Activated CD8-positive, alpha-beta memory T cell treated with anti-CD3 and anti-CD28 coated beads, Interleukin-2, amount 50 U/mL, for 4 hours (primary cell): ENCODE measurements at regions not wholly inside any gene's neighbourhood (a gene's known extent, or its start where the extent isn't known, plus 50 kb on each side); places are given as distances from the start of the nearest gene placed in this dataset.
"Not testable (repeated sequence)": the region's sequence is repeated elsewhere in the genome, so short reads cannot be mapped to it uniquely, and the experiment has no call there.

Experiments used
- DNase-seq: peaks from one replicate; pipeline ENCODE4 v3.0.0-alpha.2; 2020

DNA sequence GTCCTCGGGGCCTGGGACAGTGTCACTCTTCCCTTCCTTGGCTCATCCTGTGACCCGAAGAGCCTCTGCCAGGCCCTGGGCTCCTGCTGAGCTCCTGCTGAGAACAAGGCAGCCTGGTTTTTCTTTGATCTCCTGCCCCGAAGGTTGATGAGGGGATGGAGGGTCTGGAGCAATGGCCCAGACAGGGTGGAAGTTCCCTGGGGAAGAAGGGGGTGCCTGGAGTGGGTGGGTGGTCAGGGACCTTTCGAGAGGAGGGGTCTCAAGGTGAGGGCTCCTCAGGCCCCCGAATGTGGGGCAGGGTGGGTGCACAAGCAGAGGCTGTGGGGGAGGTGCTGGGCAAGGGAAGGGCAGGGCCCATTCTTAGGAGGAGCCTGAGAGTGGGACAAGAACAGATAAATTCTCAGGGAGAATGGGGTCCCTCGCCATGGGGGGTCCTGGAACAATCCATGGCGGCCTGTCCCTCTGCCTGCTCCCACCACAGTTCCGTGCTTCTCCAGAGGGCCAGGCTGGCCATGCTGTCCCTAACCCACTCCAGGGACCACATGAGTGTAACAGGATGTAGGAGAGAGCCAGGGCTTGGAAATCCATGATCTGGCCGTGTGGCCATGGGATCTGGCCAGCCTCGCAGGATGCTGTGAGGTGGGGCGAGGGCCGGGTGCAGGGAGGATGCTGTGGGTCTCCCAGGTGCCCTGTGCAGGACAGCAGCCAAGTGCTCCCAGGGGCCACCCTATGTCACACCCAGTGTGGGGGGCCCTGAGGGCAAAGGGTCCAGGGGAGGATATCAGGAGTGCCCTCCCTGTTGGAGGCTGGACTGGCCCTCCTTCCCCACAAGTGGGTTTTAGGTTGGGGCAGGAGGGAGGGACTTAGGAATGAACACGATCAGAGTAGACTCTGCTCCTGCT lies 128.5 kb upstream of the LPCAT1 start:
- DNase-seq, result no peak

DNA sequence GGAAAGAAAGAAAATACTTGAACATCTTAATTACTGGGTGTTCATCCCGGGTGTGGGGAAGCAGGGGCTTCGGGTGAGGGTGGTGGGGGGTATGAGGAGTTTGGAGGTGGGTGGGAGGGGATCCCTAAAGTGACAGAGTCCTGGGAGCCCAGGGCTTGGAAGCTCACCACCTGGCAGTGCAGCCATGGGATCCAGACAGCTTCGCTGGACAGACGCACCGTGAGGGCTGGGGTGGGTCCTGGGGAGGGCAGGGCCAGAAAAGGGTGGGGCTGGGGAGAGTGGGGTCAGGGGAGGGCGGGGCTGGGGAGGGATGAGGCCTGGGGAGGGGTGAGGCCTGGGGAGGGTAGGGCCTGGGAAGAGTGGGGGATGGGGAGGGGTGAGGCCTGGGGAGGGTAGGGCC lies 127.5 kb upstream of the LPCAT1 start:
- no peak for DNase-seq

DNA sequence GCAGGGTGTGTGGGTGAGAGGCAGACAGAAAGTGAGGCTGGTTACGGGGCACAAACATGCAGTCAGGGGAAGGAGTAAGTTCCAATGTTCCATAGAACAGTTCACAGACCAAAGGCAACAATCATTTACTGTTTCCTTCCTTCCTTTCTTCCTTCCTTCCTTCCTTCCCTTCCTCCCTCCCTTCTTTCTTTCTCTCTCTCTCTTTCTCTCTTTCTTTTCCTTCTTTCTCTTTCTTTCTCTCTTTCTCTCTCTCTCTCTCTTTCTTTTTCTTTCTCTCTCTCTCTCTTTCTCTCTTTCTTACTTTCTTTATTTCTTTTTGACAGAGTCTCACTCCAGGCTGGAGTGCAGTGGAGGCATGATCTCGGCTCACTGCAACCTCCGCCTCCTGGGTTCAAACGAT lies 125.8 kb upstream of the LPCAT1 start:
- no peak for DNase-seq

DNA sequence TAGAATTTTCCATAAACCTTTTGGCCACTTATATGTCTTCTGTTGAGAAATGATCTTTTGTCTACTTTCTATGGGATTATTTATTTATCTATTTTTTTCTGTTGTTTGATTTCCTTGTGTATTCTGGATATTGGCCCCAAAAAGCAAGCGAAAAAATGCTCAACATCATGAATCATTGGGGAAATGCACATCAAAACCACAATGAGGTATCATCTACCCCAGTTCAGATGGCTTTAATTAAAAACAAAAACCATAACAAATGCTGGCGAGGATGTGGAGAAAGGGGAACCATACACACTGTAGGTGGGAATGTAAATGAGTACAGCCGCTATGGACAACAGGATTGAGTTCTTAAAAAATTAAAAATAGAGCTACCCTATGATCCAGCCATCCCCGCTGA lies 125.0 kb upstream of the LPCAT1 start:
- no peak for DNase-seq

DNA sequence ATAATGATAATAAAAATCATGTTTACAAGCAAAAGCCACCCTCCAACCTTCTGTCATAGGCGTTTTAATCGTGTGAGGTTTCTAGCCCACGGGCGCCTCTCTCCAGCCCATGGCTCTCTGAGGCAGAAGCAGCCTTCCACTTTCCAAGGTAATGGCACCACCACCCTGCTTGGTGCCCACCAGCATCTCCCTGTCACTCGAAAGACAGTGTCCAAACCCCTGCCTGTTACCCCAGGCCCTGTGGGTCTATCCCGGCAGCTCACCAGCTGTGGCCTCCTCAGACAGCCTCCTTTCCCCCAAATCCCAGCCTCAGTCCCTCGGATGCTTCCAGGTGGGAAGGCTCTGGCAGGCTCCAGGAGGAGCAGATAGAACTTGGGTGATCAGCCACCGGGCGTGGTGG lies 123.8 kb upstream of the LPCAT1 start:
- no peak for DNase-seq

DNA sequence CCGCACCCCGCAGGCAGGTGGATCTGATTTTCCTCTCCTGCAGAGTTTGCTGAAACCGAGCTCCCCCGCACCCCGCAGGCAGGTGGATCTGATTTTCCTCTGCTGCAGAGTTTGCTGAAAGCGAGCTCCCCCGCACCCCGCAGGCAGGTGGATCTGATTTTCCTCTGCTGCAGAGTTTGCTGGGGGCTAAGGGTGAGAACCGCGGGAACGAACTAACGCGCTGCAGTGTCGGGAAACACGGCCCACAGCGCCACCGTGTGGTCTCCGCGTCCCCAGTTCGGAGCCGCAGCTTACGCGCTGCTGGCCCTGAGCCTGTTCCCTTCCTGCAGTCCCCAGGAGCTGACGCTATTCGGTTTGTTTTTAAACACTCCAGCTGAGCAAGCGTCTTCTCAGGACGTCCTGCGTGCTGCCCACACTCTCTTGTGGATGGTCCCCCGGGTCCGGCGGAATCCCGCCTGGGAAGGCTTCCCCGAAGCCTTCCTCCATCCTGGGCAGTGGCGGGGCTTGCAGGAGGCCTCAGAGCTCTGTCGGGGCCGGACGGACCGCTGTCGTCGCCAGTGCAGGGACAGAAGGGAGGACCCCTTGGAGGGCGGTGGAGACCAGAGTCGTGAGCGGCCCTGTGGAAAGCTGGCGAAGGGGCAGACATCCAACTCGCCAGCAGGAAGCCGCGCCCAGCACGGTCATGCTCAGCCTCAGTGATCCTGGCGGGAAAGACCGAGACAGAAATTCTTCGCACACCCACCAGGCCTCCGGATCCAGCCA lies 121.2 kb upstream of the LPCAT1 start:
- peak; percentile 83 for DNase-seq

DNA sequence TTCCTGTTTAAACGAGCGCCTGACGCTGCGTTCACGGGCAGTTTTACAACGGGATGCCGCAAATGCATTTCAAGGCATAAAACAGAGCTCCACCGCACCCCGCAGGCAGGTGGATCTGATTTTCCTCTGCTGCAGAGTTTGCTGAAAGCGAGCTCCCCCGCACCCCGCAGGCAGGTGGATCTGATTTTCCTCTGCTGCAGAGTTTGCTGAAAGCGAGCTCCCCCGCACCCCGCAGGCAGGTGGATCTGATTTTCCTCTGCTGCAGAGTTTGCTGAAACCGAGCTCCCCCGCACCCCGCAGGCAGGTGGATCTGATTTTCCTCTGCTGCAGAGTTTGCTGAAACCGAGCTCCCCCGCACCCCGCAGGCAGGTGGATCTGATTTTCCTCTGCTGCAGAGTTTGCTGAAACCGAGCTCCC lies 120.6 kb upstream of the LPCAT1 start:
- not testable (repeated sequence) for DNase-seq

DNA sequence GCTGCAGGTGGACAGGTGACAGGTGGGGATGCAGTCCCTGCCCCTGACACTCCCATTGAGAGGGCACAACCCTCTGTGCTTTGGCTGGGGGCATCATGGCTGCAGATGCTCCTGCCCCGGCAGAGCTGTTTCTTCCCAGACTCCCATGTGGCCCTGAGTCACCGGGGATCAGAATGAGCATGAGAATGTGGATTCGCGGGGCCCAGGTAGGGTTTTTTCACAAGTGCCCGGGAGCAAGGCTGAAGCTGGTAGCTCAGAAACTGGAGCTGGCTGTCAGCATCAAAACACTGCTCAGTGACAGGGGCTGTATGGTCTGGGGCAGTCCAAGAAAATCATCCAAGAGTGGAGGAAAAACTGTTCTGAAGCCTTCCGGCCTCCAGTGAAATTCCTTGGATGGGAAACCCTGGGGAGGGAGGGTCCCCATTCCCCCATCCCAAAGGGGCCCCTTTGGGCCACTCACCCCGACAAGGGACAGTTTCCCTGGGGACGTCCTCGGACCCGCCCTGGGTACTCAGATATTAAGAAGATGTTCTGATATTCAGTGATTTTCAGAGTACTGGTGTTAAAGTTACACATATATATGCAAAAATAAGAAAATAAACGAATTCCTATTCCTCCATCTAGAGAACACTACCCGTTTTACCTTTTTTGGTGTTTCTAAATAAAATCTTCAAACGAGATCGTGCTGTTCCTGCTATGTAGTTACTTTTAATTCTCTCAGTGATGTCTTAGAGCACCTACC lies 120.1 kb upstream of the LPCAT1 start:
- DNase-seq, result no peak

DNA sequence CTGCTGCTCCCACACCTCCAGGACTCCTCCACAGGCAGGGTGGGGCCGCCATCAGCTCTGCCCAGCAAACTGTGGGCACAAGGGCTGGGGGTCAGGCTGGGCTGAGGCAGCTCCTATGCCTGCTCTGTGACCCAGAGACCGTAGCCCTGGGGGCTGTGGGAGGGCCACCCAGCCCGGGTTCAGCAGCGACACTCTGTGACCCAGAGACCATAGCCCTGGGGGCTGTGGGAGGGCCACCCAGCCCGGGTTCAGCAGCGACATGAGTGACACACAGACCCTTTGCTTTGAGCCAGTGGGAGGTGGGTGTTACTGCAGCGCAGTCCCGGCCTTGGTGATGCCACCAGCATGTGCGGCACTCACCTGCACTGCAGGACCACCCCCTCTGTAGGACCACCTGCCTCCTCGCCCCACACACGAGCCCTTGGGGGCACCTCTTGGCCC lies 118.9 kb upstream of the LPCAT1 start:
- DNase-seq, result no peak

DNA sequence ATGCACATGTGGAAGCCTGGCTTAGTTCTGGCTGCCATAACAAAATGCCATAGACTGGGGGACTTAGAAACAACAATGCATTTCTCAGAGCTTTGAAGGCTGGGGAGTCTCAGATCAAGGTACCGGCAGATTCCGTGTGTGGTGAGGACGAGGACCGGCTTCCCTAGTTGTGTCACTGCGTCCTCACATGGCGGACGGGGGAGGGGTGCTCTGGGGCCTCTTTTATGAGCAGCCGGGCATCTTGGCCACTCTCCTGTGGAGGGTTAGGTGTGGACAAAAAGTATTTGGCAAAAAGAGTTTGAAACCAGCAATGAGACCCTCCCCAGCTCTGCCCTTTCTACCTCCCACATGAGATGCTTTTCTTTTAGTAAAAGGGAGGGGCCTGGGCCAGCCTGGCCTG lies 118.5 kb upstream of the LPCAT1 start:
- DNase-seq, result no peak

DNA sequence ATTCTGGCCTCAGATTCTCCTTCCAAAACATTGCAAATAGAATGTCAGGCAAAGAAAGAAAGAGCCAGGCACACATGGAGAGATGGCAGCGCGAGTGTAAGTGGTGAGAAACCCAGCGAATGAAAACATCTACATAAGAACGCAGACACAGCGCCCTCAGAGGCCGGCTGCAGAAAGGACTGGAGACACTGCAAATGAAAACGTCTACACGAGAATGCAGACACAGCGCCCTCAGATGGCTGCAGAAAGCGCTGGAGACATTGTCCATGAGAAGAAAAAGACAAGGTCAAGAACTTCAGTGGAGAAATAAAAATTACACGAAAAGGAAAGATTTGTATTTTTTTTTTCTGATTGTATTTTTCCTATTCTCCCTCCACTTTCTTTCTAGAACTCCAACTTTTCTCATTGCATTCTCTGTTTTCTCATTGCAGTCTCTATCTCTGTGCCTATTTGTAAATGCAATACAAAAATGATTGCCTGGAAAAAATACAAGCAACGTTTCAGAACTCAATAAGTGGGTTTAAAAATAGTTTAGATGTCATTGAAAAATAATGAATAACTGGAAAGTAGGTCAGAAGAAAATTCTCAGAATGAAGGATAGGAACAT lies 117.9 kb upstream of the LPCAT1 start:
- peak; percentile 65 for DNase-seq

DNA sequence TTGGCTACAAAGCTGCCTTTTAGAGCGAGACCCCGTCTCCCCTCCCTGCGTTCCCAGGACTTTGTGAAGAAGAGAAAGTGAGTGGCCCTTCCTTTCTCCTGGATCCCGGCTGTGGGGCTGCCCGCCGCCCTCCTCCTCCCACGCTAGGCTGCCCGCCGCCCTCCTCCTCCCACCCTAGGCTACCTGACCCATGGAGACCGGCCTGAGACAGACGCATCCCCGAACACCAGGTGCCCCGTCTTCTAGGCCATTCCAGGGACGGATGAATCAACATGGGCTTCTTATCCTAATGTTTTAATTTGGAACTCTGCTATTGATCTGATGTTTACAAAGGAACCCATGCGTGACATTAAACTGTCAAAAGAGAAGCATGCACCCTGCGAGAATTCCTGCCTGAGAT lies 117.3 kb upstream of the LPCAT1 start:
- no peak for DNase-seq

DNA sequence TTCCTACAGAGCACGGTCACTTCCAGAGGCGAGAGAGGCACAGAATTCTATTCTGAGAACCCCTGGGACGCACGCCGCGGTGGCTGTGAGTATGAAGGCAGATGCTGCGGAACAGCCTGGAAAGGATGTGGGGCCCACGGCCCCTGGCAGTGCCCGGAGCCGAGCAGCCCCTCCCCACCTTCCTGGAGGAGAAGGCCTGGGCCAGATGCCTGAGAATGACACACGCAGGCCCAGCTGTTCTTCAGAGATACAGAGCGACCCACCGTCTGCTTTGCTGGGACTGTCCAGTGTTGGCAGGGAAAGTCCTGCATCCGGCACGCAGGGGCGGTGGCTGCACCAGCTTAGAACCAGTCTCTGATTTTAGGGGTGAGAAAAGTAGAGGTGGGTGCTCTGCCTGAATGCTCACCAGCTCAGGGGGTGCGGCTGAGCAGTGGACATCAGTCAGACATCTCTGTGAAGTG lies 116.7 kb upstream of the LPCAT1 start:
- no peak for DNase-seq

DNA sequence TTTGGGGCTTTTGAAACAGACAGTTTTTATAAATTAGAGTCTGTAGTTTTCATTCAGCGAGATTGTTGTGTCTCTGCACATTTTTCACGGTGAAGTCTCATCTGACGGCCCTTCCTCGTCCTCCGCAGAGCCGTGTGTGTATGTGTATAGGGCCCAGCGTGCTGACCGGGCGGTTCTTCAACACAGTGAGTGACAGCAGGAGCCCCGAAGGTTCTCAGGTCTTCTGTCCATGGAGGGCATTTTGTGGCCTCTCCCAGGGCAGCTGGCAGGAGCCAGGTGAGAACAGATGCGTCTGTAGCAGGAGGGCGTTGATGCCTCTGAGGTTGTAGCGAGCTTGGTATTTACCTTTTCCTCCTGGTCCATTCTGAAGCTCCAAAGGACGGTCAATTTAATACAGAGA lies 116.0 kb upstream of the LPCAT1 start:
- DNase-seq, result no peak

DNA sequence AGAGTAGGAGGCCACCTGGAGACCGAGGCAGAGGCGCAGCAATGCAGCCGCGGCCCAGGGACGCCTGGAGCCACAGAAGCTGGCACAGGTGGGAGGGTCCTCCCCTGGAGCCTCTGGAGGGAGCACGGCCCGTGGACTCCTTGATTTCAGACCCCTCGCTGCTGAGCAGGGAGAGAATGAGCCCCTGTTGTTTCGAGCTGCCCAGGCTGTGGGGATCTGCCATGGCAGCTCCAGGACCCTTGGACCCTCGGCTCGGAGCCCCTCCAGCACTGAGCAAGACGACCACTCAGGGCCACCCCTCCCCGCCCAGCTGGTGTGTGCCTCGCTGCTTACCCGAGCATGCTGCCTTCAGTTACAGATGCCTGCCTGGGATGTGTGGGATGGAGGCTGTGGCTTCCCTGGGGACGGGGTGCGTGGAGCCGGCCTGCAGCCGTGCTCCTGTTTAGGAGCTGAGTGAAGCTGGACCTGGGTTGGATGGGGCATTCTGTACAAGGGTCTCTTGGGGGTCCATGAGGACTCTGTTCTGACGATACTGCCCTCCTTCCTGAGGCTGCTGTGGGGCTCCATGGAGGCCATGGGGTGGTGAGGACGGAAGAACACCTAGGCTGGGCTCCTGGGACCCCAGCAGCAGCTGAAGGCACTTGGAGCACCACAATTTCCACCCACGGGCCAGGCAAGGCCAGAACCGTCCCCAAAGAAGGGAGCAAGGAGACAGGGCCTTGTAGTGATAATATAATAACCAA lies 115.1 kb upstream of the LPCAT1 start:
- DNase-seq, result no peak

DNA sequence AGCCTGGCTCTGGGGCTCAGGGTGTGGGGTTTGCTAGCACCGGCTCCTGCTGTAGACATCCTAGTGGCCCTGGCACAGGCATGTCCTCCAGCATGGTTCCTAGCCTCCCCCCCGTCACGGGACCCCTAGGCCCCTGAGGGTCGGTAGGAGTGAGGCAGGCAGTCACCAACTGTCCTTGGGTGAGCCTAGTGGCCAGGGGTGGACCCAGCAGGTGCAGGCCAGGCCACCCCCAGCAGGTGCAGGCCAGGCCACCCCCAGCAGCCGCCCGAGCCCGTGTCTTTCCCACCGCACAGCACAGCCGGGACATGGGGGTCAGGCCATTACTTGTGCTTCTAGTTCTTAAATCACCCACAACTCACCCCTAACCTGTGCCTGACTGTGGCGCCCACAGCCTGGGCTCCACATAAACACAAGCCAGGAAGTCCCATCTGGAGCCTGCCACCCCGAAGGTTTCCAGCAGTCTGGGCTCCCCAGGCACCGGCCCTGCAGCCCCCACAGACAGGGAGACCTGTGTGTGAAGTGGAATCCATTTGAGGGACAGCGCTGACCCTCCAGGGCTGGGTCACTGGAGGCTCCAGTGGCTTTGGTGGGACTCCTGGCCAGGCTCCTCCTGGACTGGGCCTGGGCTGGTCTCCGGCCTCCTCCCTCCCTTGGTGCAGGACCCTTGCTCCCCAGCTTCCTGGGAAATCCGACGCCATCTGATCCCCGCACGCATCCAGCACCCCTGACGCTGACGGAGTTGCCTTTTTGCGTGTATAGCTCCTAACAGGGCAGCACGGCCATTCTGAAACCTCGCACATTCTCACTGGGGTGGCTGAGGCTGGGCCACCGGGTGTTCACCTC lies 114.1 kb upstream of the LPCAT1 start:
- DNase-seq, result no peak

DNA sequence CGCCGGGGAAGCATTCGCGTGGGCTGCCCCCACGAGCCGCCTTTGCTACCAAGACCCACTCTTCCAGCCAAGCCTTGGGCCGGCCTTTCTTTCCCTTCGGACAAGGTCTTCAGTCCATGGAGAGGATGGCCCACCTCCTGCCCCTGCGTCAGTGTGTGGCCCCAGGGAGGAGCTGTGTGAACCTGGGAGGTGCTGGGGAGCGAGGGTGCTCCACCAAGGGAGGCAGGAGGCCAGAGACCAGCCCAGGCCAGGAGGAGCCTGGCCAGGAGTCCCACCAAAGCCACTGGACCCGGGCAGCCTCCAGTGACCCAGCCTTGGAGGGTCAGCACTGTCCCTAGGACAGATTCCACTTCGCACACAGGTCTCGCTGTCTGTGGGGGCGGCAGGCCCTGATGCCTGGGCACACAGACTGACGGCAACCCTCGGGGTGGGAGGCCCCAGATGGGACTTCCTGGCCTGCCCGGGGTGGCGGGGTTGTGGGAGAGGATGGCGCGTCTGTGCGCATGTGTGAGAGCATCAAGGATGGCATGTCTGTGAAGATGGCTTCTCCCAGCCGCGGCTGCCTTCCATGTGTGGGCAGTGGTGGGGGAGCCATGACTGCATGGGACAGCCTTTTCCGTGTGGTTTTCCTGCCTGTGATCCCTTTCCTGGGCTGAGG lies 113.3 kb upstream of the LPCAT1 start:
- no peak for DNase-seq

DNA sequence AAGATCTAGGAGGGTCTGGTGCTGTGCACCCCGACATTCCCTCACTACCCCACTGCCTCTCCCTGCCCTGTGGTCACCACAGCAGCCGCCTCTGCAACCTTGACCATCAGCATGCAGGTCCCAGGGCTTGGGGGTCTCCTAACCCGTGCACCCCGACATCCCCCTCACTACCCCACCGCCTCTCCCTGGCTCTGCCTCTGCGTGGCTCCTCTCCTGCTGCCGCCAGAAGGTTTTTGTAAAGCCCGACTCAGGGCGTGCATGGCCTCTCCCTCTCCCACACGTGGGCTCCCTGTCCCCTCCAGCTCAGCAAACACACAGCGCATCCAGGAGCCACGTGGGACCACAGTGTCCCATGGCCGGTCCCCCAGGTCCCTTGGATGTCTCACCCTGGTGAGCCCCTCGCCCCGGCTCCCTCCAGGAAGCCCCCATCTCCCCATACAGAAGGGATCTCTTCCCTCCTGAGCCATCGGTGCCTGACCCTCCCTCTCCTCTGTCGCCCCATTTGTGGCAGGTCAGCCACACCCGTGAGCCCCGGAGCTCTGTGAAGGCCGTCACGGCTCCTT lies 112.5 kb upstream of the LPCAT1 start:
- not testable (repeated sequence) for DNase-seq

DNA sequence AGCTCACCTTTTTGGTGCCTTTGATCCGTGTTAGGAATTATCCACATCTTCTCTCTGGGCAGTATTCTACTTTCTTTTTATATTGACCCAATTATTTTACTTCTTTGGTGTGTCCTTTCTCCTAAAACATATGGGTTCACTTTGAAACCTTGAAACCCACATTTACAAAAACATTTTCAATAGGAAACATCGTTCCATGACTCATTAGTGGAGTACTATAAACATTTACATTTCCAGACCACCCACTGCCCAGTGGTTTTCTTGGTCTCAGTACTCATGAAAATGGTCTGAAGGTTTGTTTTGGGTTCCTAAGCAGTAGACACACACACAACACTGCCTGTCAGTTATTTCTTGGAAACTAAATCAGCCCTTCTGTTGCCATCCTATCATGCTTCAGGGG lies 111.7 kb upstream of the LPCAT1 start:
- DNase-seq, result not testable (repeated sequence)

DNA sequence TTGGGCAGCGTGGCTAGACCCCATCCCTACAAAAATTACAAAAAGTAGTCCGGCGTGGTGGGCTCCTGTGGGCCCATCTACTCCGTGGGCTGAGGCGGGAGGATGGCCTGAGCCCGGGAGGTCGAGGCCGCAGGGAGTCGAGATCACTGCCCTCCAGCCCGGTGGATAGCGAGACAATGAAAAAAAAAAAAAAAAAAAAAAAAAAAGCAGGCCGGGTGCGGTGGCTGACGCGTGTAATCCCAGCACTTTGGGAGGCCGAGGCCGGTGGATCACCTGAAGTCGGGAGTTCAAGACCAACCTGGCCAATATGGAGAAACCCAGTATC lies 110.5 kb upstream of the LPCAT1 start:
- DNase-seq, result no peak
